Activated naive CD4-positive, alpha-beta T cell treated with anti-CD3 and anti-CD28 coated beads for 36 hours (primary cell): ENCODE measurements at regions not wholly inside any gene's neighbourhood (a gene's known extent, or its start where the extent isn't known, plus 50 kb on each side); places are given as distances from the start of the nearest gene placed in this dataset.

ENCODE experiments used
- CTCF ChIA-PET: fragments of 350-600 bp; sonication (Branson Sonifier 250); formaldehyde crosslinking; loops from one replicate; lab custom pipeline; 2021; ENCODE audit warnings: antibody characterized with exemption; lab: Charles Lee
- DNase-seq: peaks from one replicate; pipeline ENCODE4 v3.0.0-alpha.2; 2020
- H3K27ac Mint-ChIP-seq: one replicate; pipeline ENCODE4 v1.8.0; 2021; ENCODE audit warnings: mild to moderate bottlenecking, mixed read lengths
- H3K27me3 Mint-ChIP-seq: one replicate; pipeline ENCODE4 v1.8.0; 2021; ENCODE audit warnings: low read depth, mixed read lengths
- H3K36me3 Mint-ChIP-seq: one replicate; pipeline ENCODE4 v1.8.0; 2021; ENCODE audit warnings: low read depth, mixed read lengths
- H3K4me1 Mint-ChIP-seq: one replicate; pipeline ENCODE4 v1.8.0; 2021; ENCODE audit warnings: low read depth, mixed read lengths
- H3K4me3 Mint-ChIP-seq: one replicate; pipeline ENCODE4 v1.8.0; 2021; ENCODE audit warnings: mild to moderate bottlenecking, moderate library complexity, mixed read lengths
- H3K9me3 Mint-ChIP-seq: one replicate; pipeline ENCODE4 v1.8.0; 2021; ENCODE audit warnings: mixed read lengths
- intact Hi-C: fragments of 100-400 bp; cut with micrococcal nuclease; formaldehyde crosslinking; loops from one replicate; pipeline ENCODE4 v1.15.1; 2023

DNA sequence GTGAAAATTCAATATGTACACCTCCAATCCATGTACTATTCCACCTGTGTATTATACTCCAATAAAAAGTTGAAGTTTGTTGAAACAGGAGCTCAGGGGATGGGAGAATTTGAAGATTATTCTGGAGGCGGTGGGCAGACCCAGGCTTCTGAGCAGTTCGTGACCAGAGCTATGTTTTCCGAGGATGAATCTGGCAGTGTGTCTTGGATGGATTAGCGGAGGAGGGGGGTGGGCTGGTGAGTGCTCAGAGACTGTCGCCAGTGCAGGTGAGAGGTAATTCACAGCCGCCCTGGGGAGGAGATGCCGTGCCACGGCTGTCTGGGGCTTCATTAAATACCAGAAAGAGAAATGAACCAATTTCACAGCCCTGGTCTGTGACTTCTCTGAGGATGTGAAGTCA, 283.0 kb upstream of the RTL1 start:
- H3K27ac Mint-ChIP-seq, result no peak overlapping the region
- H3K27me3 Mint-ChIP-seq, result no peaks in the 10 kb centered on the region
- no peak for DNase-seq
- intact Hi-C loops, result no loop called here
- no peaks in the 10 kb centered on the region for H3K36me3 Mint-ChIP-seq
- H3K9me3 Mint-ChIP-seq, result no peaks in the 10 kb centered on the region
- no peaks in the 10 kb centered on the region for H3K4me1 Mint-ChIP-seq
- CTCF ChIA-PET, result no interaction called here
- no peak overlapping the region for H3K4me3 Mint-ChIP-seq

DNA sequence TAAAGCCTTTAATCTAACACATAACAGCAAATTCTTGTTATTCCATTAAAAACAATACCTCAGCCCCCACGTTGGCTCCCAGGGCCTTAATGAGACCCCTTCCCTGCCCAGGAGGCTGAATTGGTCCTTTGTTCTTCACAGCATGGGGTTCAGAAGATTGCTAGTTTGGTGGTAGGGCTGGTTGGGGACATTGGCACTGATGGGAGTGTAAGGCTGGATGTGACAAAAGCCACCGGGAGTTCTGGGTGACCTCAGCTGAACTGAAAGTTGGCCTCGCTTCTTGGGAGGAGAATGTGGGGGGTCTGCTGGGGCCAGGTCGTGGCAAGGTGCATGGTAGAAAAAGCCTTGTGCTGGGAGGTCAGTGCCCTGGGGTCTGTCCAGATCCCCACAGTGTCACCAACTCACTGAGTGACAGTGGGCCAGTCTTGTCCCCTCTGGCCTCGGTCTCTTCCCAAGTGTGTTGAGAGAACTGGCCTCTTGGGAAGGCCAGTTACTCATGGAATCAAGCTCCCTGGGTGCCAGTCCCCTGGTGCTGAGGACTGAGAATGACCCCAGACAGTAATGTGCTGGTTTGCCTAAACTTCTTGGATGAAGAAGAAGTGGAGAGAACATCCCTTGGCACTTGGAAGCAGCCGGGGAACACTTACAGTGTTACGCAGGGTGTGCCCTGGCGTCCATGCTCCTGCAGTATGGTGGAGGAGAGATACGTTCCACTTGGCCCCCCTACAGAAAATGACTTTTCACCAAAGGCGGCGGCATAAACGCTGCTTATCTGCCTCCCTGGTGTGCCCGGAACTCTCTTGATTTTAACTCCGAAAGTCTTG, 283.7 kb upstream of the RTL1 start:
- no peaks in the 10 kb centered on the region for H3K36me3 Mint-ChIP-seq
- no peak overlapping the region for H3K4me3 Mint-ChIP-seq
- no peak for DNase-seq
- H3K27ac Mint-ChIP-seq, result no peak overlapping the region
- H3K27me3 Mint-ChIP-seq, result no peaks in the 10 kb centered on the region
- CTCF ChIA-PET, result no interaction called here
- H3K4me1 Mint-ChIP-seq, result no peaks in the 10 kb centered on the region
- intact Hi-C loops, result no loop called here
- no peaks in the 10 kb centered on the region for H3K9me3 Mint-ChIP-seq

DNA sequence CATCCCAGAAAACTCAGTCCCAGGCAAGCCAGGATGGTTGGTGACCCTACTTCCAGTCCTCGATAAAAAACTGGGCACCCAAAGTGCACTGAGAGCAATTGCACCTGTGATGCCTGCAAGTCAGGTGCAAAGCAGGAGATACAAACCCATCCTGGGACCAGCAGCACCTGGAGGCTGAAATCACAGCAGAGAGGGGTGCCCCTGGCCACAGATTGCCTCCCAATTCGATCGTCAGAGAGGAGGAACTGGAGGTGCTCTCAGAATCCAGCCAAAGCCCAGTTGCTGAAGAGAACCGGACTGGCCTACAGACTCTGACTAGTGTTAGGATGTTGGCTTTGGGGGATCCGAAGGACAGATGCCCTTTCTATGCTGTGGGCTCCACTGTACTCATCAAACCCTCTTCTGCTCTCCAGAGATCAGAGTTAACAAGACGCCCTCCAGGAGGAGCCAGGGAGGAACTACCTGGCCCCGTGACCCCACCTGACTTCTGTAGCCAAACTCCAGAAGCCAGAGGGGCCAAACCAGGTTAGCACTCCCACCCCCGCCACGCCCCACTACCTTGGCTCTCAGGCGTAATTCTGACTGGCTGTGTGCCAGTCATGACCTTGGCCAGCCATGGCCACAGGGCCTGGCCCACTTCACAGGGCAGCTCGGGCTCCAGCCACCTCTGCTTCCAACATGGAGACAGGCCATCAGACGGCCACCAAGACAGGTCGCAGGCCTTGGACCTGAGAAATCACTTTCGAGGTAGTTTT, 284.5 kb upstream of the RTL1 start:
- Mint-ChIP-seq H3K36me3 (no peaks in the 10 kb centered on the region), H3K27ac (no peak overlapping the region), H3K4me1 (no peaks in the 10 kb centered on the region), H3K27me3 (no peaks in the 10 kb centered on the region), H3K9me3 (no peaks in the 10 kb centered on the region), H3K4me3 (no peak overlapping the region)
- intact Hi-C loops, result no loop called here
- CTCF ChIA-PET, result no interaction called here
- DNase-seq, result no peak

DNA sequence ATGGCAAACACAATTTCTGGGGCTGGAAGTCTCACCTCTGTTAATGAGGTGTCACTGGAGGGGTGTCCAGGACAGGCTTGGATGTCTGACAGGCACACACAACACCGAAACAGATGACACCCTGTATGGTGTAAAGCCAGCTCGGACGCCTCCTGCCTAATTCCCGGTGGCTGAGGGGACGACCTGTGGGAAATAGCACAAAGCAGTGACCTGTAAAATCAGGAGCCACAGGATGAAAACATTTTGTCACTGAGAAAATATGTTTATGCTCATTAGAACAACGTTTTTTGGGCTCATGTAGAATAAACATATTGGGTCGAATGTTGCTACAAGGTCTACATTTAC, 285.0 kb upstream of the RTL1 start:
- no peaks in the 10 kb centered on the region for H3K27me3 Mint-ChIP-seq
- H3K4me1 Mint-ChIP-seq, result no peaks in the 10 kb centered on the region
- no peaks in the 10 kb centered on the region for H3K36me3 Mint-ChIP-seq
- no peak overlapping the region for H3K27ac Mint-ChIP-seq
- no peak overlapping the region for H3K4me3 Mint-ChIP-seq
- intact Hi-C loops, result no loop called here
- H3K9me3 Mint-ChIP-seq, result no peaks in the 10 kb centered on the region
- DNase-seq, result no peak
- CTCF ChIA-PET, result no interaction called here

DNA sequence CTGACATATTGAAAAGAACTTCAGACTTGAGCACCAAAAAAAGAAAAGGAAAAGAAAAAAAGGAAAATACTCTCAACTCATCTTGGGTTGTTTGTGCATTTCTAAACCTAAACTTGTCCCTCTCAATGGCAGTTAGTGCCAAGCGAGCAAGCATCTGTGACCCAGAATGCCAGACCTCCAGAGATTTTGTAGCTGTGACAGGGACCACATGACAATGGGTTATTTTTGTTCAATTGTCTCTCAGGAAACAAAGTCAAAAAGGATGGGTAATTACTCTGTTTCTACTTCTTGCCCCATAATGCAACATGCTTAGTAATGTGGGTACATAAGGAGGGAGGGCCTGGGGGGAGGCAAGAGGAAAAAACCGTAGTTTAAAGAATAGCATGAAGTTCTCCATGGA, 285.7 kb upstream of the RTL1 start:
- no peak overlapping the region for H3K4me3 Mint-ChIP-seq
- H3K4me1 Mint-ChIP-seq, result no peaks in the 10 kb centered on the region
- CTCF ChIA-PET, result no interaction called here
- no peak overlapping the region for H3K27ac Mint-ChIP-seq
- intact Hi-C loops, result no loop called here
- no peaks in the 10 kb centered on the region for H3K9me3 Mint-ChIP-seq
- H3K36me3 Mint-ChIP-seq, result no peaks in the 10 kb centered on the region
- no peak for DNase-seq
- H3K27me3 Mint-ChIP-seq, result no peaks in the 10 kb centered on the region

DNA sequence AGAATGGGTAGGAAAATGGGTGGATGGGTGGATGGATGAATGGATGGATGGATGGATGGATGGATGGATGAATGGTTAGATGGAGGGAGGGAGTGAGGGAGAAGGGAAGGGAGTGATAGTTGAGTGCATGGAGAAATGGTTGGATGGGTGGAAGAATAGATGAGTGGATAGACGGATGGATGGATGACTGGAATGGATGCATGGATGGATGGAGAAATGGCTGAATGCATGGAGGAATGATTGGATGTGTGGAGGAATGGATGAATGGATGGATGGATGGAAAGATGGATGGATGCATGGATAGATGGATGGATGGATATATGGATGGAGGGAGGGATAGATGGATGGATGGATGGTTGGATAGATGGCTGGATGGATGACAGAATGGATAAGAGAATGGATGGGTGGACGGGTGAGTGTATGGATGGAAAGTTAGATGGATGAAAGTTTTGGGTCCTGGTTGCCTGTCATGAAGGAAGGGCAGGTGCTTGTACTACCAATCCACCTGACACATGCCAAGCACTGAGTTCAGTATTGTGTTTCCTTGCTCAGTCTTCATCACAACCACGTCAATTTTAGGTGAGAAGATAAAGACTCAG, 286.5 kb upstream of the RTL1 start:
- intact Hi-C loops, result no loop called here
- Mint-ChIP-seq H3K36me3 (no peaks in the 10 kb centered on the region), H3K27ac (no peak overlapping the region), H3K4me1 (no peaks in the 10 kb centered on the region), H3K27me3 (no peaks in the 10 kb centered on the region), H3K9me3 (no peaks in the 10 kb centered on the region), H3K4me3 (no peak overlapping the region)
- CTCF ChIA-PET, result no interaction called here
- no peak for DNase-seq

DNA sequence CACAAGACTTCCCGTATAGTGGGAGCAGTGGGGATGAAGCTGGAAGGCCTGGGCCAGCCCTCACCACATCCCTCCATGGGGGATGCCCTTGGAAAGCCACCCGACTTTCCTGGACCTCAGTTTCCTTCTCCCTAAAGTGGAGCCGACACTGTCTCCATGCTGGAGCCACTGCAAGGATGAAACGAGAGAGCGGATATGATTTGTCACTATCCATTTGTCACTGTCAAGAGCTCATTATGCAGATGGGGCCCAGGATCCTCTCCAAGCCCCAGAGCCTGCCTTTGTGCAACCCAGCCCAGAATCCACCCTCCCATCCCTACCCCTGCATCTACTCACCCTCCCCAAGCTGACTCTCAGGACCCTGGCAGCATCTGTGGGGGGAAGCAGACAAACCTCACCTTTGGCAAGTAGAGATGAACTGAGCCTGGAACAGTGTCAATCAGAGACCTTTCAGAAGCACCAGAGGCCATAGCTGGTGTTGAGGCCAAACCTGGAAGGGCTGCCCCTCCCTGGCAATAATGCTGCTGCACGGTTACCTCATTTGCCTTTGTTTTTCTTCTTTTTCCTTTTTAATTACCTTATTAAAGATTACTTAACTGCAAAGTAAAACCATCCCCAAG, 287.7 kb upstream of the RTL1 start:
- no peak overlapping the region for H3K27ac Mint-ChIP-seq
- CTCF ChIA-PET, result no interaction called here
- H3K36me3 Mint-ChIP-seq, result no peaks in the 10 kb centered on the region
- no peak for DNase-seq
- intact Hi-C loops, result no loop called here
- H3K27me3 Mint-ChIP-seq, result no peaks in the 10 kb centered on the region
- H3K4me3 Mint-ChIP-seq, result no peak overlapping the region
- H3K9me3 Mint-ChIP-seq, result no peaks in the 10 kb centered on the region
- H3K4me1 Mint-ChIP-seq, result no peaks in the 10 kb centered on the region

DNA sequence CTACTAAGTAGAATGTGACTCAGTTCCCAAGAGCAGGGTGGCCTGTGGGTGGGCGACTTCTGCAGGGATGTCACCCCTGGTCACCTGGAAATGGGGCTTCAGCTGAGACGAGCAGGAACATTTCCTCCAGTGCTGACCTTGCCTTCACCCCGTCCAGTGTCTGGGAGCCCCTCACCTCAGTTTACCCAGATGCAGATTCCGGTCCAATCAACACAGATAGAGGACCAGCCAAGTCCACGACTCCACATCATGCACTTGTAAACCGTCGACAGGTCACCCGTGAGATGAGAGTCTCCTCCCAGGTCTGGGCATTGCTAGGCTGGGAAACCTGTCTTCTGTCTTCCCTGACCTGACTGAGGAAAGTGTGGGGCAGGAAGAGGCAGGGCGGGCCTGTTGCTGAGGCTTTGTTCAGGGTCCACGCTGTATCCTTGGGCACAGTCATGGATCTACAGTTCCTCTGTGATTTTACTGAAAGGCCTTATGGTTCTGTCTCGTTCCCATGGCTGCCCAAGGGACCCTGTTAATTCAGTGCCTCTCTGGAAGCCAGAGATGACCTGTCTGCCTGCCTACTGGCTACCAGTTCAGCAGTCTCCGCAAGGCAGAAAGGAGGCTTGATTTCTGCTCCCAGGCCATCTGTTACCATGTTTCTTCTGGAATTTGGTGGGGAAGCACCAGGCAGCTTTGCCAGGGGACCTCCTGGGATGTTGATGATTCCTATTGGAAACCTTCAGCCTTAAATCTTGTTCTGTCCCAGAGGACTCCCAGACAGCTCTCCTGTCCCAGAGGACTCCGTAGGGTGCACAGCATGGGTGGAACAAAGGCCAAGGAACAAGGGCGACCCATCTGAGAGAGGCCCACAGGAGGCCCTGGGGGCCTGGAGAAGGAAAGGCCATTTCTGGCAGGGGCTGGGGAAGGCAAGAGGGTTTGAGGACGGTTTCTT, 288.5 kb upstream of the RTL1 start:
- Mint-ChIP-seq H3K9me3 (no peaks in the 10 kb centered on the region), H3K4me3 (no peak overlapping the region), H3K27ac (no peak overlapping the region), H3K36me3 (no peaks in the 10 kb centered on the region), H3K4me1 (no peaks in the 10 kb centered on the region), H3K27me3 (no peaks in the 10 kb centered on the region)
- CTCF ChIA-PET, result no interaction called here
- DNase-seq, result no peak
- intact Hi-C loops, result no loop called here

DNA sequence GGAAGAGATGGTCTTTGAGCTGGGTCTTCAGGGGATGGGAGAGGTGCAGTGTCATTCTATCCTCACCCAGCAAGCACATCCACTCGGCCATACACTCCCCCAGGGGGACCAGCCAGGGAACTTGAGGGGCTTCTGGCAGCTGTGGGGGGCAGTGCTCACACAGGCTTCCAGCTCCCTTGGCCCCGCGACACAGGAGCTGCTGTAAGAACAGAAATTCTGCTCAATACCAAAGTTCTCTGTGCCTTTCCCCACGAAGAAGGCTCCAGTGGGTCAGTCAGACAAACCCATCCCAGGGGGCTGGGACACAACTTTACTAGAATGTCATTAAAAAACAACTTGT, 289.1 kb upstream of the RTL1 start:
- no peaks in the 10 kb centered on the region for H3K36me3 Mint-ChIP-seq
- H3K27ac Mint-ChIP-seq, result no peak overlapping the region
- DNase-seq, result no peak
- H3K4me1 Mint-ChIP-seq, result no peaks in the 10 kb centered on the region
- no peaks in the 10 kb centered on the region for H3K9me3 Mint-ChIP-seq
- CTCF ChIA-PET, result no interaction called here
- H3K4me3 Mint-ChIP-seq, result no peak overlapping the region
- H3K27me3 Mint-ChIP-seq, result no peaks in the 10 kb centered on the region
- intact Hi-C loops, result no loop called here

DNA sequence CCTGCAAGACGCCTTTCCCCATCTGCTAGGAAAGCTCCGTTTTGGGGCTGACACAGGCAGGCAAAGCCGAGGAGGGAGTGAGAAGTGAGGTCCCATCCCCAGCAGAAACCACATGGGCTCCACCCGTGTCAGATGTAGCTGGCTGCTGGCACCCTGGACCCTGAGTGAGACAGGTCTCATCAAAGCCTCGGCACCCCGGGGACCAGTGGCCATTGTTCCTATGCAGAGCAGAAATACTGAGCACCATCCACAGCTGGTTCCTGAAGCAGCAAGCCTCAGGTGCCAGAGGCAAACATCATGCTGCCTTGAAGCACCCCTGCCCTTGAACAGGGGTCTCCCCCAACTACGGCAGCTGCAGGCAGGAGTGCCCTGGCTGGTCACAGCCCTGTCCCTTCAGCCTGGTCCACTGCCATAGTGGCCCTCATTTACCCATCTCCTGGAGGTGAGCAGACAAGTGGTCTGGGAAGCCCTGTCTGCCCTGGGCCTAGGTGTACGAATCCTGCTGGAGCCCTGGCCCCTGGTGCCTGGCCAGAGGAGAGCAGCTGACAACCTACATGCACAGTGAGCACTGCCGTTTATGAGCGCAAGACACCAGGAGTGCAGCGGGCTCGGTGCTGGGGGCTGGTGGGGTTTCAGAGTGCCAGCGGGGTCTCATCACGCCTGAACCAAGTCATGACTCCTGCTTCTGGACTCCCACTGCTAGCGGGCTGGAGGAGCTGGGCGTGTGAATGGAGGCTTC, 289.8 kb upstream of the RTL1 start:
- Mint-ChIP-seq H3K27me3 (no peaks in the 10 kb centered on the region), H3K4me3 (no peak overlapping the region), H3K27ac (no peak overlapping the region), H3K9me3 (no peaks in the 10 kb centered on the region), H3K4me1 (no peaks in the 10 kb centered on the region), H3K36me3 (no peaks in the 10 kb centered on the region)
- DNase-seq, result no peak
- intact Hi-C loops, result no loop called here
- CTCF ChIA-PET, result no interaction called here

DNA sequence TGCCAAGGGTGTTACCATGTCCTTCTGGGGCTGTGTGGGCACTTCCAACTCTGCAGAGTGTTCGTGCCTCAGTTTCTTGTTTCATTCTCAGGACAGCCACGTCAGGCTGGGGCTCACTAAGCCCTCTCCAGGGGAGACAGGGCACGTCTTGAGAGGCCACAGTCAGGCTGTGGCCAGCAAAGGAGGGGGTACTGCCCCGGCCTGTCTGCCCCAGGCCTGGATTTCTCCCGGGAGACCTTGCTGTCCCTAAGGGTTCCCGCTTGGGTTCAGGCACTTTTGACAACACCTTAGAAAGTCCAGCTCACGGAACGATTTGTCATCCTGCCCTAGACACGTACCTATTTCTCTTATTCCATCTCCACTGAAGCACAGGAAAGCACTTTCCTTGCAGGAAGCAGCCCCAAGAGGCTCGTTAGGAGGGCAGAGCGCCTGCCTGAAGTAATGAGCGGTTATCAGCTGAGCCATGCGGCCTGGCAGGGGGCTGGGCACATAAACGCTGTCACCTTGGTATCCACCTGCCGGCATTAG, 290.4 kb upstream of the RTL1 start:
- H3K27me3 Mint-ChIP-seq, result no peaks in the 10 kb centered on the region
- H3K27ac Mint-ChIP-seq, result no peak overlapping the region
- H3K4me3 Mint-ChIP-seq, result no peak overlapping the region
- no peak for DNase-seq
- no peaks in the 10 kb centered on the region for H3K36me3 Mint-ChIP-seq
- no peaks in the 10 kb centered on the region for H3K9me3 Mint-ChIP-seq
- no peaks in the 10 kb centered on the region for H3K4me1 Mint-ChIP-seq
- intact Hi-C loops, result no loop called here
- CTCF ChIA-PET, result no interaction called here
